HG02759 (cell line): ENCODE measurements at regions not wholly inside any gene's neighbourhood (a gene's known extent, or its start where the extent isn't known, plus 50 kb on each side); places are given as distances from the start of the nearest gene placed in this dataset.

ENCODE experiments used
- ATAC-seq: cut with Tn5 transposase; IDR thresholded peaks from one replicate; pipeline ENCODE4 v1.9.1; 2021; ENCODE audit warnings: mild to moderate bottlenecking, moderate library complexity; ENCODE audit not compliant: unreplicated experiment

GRCh38 chr20:48571949-48572847 is 255.6 kb downstream of the PREX1 start:
- no peak for ATAC-seq

DNA sequence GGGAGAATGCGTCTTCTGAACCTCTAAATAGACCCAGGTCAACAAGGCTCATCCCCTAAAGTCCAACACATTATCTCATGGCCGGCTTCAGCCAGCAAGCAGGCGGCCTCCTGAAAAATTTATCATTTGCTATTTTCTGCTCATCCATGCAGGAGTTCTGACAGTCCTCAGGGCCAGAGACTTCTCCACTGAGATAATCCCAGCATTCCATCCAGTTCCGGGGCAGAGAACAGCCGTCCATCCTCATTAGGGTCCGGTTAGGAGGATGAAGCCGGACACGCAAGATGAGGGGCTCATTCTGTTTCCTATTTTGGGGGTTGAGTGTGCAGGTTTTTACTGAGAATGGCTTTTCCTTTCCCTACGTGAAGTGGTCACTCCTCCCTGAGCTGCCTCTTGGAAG is 258.1 kb downstream of the PREX1 start:
- ATAC-seq = no peak

- no peak for ATAC-seq
Observed at GRCh38 chr20:48568520-48568919, 259.3 kb downstream of the PREX1 start.

DNA sequence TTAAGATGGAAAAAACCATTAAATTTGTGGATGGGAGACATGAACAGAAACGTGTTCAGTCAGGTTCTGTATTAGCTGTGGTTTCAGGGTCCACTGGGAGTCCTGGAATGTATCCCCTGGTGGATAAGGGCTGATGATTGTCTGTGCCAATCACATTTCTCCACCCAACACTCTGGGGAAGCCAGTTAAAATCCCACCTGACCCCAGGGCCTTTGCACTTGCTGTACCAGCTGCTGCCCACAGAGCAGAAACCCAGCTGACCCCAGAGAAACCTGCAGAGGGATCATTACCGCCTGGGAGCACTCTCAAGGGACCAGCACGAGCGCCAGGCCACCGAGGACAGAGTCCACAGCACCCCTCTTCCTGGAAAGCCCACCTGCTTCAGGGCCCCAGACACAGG is 260.7 kb downstream of the PREX1 start:
- ATAC-seq = no peak

DNA sequence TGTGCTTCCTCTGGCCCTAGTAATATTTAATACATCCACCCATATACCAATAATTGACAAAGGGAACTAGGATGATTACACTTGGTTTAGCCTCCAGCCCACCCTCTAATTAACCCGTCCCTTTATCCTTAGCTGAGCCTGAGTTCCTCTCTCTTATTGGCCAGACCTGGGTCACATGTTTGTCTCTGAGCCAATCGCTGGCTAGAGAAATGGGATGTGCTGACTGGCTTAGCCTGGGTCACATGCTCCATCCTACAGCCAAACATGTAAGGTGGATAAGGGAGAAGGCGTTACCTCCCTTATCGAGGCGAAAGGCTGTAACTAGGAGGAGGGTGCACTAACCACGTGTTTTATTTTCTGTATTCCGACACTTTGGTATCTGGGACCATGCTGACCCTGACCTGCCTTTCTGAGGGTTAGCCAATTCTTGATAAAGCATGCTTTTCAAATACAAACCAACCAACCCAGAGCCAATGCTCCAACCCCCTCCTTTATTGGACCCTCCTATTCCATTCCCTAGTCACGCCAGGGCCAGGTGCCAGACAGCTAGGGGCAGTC is 262.7 kb downstream of the PREX1 start:
- no peak for ATAC-seq

DNA sequence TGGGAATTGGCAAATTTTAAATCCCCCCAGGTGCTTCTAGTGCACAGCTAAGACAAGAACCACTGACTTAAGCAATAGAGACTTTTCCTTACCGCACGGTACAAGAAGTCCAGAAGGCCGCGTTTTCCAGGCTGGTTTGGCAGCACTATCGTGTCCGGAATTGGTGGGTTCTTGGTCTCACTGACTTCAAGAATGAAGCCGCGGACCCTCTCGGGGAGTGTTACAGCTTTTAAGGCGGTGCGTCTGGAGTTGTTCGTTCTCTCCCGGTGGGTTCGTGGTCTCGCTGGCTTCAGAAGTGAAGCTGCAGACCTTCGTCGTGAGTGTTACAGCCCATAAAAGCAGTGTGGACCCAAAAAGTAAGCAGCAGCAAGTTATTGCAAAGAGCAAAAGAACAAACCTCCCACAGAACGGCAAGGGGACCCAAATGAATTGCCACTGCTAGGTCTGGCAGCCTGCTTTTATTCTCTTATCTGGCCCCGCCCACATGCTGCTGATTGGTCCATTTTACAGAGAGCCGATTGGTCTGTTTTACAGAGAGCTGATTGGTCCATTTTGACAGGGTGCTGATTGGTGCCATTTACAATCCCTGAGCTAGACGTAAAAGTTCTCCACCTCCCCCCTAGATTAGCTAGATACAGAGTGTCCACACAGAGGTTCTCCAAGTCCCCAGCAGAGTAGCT is 264.5 kb downstream of the PREX1 start:
- no peak for ATAC-seq

DNA sequence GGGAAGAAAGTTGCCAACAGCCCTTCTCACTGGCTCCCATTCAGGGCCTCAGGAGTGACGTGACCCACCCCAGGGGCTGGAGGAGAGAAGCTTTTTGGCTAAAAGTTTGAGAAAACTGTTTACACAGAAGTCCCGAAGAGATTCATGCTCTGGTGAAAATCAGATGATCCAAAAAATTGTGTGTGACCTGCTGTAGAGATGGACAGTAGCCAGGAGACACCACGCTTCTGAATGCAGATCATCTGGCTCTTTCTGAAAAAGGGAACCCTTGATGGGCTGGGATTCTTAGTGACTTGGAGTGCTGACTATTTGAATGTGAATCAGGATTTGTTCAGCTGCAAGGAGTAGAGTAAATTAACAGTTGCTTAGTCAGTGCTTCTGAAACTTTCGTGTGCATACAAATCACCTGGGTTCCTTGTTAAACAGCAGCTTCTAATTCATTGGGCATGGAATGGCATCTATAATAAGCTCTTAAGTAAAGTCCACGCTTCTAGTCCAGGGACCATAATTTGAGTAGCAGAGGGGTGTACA is 265.1 kb downstream of the PREX1 start:
- no peak for ATAC-seq

DNA sequence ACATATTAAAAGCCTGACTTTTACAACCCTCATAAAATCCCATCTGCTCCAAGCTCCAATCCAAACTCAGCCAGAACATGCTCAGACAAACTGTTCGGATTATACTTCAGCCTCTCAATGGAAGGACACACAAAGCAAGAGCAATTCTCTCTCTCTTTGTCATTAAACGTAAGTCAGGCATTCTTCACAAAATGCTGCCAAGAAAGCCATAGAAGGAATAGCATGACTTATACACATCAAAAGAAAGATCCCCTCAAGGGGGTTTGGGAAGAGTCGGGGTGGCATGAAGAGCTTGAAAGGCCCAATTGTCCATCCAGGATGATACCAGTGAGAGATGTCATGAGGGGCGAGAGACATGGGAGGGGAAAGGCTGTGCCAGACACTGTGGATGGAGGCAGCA is 268.9 kb downstream of the PREX1 start:
- ATAC-seq = no peak

DNA sequence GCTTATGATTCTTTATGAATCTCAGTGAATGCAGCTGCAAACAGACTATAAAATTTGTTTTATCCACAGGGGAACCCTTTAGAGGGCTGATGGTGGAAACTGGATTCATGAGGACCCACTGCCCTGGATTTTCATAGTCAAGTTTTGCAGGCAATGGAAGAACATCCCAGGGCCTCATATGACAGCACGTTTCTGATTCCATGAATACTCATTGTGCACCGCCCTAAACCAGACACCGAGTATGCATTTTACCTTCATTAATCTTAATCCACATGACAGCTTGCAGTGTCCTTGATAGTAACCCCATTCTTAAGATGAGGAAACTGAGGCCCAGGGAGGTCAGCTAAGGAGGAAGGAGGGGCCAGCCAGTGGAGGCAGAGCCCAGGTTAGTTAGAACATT is 270.4 kb downstream of the PREX1 start:
- ATAC-seq = no peak

DNA sequence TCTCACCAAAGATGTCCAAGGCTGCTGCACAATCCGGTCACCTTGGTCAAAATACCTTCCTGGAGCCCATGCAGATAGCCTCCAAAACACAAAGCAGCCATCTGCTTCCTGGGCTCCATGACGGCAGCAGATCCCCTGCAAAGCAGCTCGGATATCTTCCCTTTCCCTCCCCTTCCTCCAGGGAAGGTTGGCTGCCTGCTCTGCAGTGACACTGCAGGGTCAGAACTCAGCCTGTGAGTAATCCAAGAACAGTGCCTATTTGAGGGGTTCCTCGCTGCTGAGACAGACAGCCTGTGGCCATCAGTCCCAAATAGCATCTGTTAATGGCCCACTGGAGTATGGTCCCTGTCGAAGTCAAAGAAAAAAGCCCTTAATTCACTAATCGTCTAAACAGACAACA is 270.8 kb downstream of the PREX1 start:
- ATAC-seq = no peak

DNA sequence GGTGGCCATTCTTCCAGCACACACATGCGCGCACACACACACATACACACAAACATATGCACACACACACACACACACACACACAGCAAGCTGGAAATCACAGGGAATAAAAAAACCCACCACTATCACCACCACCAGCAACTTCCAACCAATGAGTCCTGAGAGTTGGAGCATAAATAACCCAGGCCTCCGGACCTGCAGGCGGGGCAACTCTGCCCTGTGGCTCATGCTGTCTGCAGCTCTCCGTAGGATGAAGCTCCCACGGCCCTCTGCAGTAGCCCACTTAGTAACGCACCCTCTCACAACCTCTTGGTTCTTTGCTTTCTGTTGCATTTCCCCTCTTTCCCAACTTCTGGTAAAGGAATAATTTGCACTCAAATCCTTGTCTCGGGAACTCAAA is 275.2 kb downstream of the PREX1 start:
- no peak for ATAC-seq

GRCh38 chr20:48550814-48551213 is 277.0 kb downstream of the PREX1 start:
- no peak for ATAC-seq

GRCh38 chr20:48547664-48548063 is 280.1 kb downstream of the PREX1 start:
- no peak for ATAC-seq

GRCh38 chr20:48544402-48545339 is 283.1 kb downstream of the PREX1 start:
- ATAC-seq = no peak

- ATAC-seq = no peak
Observed at GRCh38 chr20:48541581-48542071, 286.2 kb downstream of the PREX1 start.

DNA sequence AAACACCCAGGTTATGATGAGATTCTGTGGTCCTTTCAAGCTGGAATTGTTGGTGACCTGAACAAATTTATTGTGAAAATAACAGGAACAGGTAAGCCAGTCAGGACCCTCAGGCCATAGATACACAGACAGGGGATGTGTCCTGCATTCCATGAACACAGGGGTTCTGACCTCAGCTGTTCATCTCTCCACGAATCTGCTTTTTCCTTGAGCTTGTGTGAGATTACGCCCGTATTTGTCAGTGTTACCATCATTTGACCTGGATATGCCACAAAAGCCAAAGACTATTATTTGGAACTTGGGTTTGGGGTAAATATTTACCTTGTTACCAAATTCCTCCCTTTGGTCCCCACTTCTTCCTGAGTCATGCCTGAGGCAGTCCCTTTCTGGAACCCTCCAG is 288.9 kb downstream of the PREX1 start:
- ATAC-seq = no peak

DNA sequence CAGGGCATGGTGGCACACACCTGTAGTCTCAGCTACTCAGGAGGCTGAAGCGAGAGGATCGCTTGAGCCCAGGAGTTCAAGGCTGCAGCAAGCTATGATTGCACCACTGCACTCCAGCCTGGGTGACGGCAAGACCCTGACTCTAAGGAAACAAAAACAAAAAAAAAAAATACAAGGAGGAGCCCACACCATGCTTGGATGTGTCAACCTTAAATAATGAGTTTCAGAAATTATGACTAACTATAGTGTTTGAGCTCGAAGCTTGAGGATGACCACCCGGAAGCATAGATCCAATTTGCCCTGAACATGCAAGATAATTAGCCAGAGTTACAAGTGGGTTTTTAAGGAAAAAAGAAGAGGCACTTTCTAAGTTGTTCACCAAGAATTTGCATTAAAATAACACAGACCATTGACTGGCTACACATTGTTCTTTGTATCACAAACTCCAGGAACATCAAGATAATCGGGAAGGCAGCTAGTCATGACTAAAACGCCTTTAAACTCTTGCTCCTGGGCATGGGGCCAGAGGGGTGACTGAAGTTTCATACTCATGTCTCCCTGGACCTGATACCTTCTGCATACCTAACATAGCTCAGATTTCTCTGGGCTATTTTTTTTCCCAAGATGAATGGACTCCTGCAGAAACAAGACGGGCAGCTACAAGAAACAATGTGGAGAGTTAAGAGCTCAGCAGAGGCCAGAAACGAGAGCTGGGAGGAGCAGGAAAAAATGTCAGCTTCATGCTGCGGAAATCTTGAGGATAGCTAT is 289.6 kb downstream of the PREX1 start:
- ATAC-seq = no peak

- ATAC-seq = no peak
Observed at GRCh38 chr20:48536206-48536605, 291.6 kb downstream of the PREX1 start.

DNA sequence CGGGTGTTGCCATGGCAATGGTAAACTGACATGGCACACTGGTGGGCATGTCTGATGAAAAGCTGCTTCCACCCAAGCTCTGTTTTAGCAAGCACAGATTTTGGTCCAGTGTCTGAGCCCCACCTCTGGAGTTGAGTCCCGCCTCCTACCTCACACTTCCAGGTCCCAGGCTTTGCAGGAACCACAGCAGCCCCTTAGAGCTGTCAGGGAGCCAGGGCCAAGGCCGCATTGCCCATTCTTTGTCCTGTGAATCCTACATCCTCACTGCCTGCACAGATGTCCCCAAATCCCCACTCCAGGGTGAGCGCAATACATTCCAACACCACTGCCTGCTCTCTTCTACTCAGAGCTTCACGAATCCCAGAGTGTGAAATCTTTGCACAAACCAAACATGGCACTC is 292.2 kb downstream of the PREX1 start:
- ATAC-seq = no peak

GRCh38 chr20:48532028-48532427 is 295.8 kb downstream of the PREX1 start:
- no peak for ATAC-seq
